NCI-H1417 treated with DMSO at 0.1 percent for 48 hours (cell line): ENCODE measurements at regions not wholly inside any gene's neighbourhood (a gene's known extent, or its start where the extent isn't known, plus 50 kb on each side); places are given as distances from the start of the nearest gene placed in this dataset.
"Not testable (repeated sequence)": the region's sequence is repeated elsewhere in the genome, so short reads cannot be mapped to it uniquely, and the experiment has no call there.

Source experiments
- DNase-seq: peaks from one replicate; lab custom pipeline; 2025; lab: John Stamatoyannopoulos, UW

DNA sequence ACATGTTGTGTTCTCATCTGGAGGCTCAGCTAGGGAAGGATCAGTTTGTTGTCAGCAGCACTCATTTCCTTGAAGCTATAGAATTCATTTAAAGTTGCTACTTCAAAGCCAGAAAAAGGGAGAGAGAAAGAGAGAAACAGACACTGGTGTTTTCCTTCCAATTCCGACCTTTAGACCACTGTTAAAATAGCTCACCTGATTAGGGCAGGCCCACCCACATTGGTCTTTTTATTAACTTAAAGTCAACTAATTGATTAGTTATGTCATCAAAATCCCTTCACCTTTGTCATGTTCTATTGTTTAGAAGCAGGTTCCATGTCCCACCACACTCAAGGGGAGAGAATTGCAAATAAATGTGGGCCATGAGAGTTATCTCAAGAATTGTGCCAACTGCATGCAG, 560.2 kb downstream of the PCDH17 start:
- no peak for DNase-seq

DNA sequence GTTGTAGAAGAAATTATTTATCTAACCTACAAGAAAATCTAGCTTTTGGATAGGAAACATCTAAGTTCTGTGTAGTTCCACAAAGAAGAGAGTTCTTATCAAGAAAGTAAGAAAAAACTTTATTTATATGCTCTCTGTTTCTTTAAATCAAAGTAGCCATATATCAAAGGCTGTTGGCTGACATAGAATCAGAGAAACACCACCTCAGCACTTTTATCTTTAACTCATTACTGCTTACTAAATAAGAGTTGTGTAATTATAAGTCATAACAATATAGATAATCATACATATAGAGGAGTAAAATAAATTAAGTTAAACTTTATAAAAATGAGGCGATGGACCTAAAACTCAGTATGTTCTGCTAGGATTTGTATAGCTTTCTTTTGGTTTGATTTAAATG, 570.6 kb downstream of the PCDH17 start:
- no peak for DNase-seq

DNA sequence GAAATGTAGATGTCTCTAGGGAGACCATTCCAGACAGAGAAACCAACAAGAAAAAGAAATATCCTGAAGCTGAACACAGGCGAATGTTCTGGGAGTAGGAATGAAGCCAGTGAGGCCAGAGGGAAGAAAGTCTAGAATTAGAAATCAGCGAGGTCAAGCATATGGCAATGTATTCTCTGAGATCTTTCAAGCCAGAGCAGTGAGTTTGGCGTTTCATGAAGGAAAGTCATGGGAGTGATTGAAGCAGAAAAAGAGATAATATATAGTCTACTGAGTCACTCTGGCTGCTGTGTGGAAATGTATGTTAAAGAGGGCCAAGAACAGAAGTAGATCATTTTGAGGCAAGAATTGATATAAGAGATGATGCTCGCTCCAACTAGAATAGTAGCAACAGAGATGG, 576.0 kb downstream of the PCDH17 start:
- no peak for DNase-seq

DNA sequence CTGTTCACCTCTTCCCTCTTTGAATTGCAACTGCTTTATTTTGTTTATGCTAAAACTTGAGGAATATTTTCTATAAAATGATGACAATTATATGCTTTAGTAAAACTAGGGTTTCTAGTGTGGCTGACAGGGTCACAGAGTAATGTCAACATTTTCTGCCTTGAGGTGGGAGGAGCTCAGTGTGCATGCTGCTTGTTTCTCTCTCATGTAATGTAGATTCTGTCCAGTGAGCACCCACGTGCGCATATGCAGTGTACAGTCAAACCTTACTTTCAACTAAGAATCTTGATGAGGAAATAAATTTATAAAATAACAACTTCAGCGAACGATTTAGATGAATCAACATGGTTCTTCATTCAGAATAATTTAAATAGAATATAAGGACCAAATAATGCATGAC, 603.9 kb downstream of the PCDH17 start:
- DNase-seq = no peak

DNA sequence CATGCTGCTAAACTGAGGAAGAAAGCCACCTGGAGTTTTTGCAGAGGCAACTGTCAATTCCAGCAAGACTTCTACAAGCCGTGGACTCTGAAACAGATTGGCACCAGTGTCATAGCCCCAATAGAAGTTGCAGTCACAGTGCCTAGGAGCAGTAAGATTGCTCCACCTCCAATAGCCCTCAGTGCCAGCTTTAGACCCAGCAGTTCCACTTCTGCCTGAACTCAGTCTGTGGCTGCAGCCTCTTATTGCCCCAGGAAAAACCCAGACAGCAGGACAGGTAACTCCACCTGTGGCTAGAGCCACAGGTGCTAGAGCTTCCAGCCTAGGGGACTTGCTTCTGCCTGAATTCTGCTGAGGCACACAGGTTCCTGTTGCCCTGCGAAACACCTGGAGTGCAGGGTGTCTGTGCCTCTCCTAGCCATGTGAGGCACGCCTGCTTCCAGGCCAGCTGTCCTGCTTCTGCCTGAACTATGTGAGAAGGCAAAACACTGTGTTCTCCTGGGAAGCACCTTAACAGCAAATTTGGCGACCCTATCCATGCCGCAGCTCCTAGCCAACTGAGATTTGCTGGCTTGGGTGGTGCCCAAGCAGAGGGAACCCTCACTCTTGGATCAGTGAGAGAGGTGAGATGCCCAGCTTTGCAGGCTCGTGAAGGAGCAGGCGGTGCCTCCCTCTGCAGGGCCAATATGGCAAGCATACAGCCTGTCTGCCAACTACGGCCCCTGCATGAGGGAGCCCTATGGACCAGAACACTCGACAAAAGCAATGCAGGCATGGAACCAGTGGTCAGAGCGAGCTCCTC, 607.6 kb downstream of the PCDH17 start:
- no peak for DNase-seq

DNA sequence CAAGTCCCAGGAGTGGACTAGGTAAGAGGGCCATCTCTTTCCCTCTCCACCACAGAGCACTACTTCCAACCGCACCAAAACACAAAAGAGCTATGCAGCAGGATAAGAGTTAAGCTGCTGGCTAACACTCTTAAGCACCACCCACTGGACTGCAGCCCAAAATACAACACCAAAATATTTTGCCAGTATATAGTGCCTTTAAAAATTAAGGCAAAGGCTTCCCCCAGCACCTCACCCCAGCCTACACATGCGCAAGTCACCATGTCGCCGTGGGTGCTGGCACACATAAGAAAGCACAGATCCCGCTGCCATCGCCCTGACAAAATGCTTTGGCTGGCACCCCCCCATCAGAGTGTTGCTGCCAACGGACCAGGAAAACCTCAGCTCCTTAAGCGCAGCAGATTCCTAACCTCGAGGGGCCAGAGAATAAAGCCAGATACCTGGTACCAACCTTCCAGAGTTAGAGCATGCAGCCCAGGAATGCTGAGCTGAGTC, 608.3 kb downstream of the PCDH17 start:
- no peak for DNase-seq

DNA sequence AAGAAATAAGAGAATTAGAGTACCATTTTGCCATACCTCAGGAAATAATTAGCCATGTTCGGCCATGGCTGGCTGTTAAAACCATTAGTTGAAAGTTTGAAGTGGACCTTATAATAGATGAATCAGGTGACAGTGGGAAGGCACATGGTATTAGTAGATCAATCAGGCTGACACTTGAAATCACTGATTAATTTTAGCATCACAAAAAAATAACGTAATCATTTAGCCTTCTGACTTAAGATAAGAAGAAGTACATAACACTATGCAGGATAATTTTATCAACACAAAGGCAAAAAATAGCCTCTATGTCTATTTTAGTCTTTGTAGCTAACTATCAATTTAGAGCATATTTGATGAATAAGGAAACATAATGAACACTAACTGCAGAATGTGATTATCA, 615.5 kb downstream of the PCDH17 start:
- DNase-seq = no peak

DNA sequence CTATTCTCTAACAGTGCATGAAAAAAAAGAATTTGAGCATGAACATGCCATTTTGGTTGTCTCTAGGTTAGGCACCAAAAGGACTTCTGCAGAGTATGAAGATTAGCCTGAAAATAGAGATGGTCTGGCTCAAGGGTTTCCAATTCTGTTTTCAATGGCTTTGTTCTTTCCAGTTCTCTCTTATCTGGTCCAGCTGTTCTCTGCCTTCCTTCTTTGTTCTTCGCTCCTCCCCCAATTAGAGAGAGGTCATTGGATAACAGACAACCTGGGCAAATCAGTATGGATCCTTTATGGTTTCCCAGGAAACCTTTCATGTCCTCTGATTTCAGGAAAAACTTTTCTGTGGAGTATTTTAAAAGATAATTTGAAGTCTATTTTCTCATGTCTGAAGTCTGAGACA, 623.4 kb downstream of the PCDH17 start:
- DNase-seq = no peak

DNA sequence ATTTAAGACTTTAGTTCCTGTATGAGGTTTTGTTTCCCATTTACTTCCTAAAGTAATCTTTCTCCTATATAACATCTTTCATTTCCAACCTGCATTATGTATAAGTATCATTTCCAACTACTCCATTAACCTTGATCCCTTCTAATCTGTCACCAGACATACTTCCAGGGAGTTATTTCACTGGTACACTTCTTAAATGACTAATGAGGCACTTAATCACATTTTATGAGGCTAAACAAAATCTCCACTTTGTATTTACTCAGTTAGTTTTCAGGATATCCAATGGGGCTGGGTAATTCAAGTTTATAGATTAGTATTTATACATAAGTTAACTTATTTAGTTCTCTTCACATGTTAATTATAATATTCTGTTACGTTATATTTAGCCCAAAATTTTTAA, 634.7 kb downstream of the PCDH17 start:
- DNase-seq = no peak

DNA sequence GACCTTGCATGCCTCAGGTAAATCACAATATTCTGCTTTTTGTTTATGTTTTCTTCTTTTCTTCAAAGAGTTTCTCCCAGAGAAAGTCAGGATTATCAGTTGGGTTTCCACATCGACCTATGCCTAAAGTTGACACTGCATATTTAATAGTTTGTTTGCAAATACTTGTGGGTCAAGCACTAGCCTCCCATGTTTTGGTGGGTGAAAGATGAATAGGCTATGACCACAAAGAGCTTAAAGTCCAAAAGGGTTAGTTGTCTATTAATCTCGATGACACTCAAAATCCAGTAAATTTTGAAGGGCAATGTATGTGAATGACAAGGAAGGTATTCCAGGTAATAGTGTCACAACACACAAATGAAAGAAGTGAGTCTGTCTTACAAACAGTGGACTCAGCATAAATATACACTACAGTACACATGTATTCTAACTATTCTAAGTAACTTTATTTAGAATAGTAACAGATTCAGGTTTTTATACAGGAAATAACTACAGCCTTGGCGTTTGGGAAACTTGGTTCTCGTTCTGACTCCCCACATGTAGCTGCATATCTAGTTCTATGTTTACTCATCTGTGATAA, 667.1 kb downstream of the PCDH17 start:
- no peak for DNase-seq

DNA sequence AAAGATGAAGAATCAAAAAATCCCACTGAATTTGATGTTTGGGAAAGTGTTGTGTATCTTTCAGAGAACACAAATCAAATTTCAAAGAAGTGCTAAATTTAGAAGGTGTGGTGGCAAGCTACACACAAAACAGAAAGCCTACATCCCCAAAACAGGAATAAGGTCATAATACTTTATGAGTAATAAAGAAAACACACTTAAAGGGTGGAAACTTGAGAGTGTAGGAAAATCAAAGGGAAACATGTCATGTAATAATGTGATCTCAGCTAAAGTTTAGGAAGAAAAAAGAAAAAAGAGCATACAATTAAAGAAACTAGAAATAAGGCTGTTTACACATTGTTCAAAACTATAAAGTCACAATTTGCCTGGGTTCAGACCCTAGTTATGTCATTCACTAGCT, 668.7 kb downstream of the PCDH17 start:
- DNase-seq = no peak

DNA sequence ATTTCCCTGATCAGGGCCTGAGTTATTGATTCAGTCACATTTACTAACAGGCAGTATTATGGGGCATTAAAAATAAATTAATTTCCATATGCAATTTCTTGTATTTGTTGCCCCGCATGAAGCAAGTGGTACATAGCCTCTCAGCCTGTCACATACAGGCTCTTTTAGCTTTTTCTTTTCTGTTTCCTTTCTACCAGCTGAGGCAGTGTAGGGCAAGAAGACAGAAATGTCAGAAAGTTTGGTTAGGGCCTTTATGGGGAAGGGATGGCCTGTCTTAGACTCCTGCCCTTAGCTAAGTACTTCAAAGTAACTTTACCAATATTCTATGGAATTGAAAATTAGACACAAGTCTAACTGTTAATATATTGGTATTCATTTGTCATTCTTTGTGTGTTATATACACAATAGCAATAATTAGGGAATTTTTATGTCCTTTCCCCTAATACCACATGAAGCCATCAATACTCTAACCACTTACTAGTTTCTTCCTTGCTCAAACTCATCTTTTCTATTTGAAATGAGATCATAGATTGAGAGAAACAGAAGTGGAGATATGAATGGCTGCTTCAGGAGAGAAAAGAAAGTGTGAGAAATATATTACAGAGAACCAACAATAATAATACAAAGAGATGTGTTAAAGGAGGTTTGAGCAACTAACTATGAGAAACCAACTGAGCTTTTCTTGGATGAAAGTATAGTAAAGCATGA, 669.6 kb downstream of the PCDH17 start:
- DNase-seq = no peak

DNA sequence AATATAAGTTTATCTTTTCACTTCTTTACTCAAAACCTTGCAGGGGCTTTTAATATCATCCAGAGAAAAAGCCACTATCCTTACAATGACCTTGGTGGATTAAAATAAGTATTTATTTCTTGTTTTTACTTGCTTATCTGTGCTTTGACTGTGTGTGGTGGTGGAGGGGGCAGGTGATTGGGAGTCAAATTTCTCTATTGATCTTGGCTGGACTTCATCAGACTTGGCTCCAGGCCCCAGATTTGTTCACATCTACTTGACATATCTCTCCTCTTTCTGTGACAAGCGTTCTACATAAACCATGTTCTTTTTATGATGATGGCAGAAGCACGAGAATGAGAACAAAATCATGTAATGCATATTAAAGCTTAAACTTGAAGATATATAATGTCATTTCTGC, 670.8 kb downstream of the PCDH17 start:
- DNase-seq = no peak

DNA sequence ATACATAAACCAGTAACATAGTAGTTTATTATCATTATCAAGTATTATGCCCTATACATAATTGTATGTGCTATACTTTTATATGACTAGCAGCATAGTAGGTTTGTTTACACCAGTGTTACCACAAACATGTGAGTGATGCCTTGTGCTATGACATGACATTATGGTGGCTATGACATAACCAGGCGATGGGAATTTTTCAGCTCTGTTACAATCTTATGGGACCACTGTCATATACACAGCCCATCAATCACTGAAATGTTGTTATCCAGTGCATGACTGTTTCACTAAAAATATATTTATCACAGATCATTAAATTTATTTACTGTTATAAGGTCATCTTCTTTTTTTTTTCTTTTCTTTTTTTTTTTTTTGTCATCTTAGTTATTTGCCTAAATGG, 674.5 kb downstream of the PCDH17 start:
- DNase-seq = no peak

DNA sequence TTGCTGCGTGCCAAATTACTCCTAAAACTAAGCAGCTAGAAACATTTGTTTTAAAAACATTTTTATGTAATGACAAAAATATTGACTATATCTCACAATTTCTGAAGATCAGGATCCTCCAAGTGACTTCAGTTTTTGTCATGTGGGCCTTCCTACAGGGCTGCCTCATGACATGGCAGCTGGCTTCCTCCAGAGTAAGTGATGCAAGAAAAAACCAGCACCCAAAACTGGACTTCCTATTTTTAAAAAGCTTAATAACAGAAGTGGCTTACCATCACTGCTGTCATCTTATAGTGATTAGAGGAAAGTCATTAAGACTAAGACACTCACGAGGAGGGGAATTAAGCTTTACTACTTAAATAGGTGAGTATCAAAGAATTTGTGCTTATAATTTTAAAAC, 681.7 kb downstream of the PCDH17 start:
- DNase-seq = no peak

DNA sequence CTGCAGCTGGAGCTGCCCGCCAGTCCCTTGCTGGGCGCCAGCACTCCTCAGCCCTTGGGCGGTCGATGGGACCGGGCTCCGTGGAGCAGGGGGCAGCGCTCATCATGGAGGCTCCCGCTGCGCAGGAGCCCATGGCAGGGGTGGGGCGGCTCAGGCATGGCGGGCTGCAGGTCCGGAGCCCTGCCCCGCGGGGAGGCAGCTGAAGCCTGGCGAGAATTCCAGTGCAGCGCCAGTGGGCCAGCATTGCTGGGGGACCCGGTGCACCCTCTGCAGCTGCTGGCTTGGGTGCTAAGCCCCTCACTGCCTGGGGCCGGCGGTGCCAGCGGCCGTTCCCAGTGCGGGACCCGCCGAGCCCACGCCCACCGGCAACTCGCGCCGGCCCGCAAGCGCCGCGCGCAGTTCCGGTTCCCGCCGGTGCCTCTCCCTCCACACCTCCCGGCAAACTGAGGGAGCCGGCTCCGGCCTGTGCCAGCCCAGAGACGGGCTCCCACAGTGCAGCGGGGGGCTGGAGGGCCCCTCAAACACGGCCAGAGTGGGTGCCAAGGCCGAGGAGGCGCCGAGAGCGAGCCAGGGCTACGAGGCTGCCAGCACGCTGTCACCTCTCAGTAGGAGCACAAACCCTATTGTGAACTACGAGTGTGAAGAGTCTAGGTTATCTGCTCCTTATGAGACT, 687.1 kb downstream of the PCDH17 start:
- DNase-seq = no peak

DNA sequence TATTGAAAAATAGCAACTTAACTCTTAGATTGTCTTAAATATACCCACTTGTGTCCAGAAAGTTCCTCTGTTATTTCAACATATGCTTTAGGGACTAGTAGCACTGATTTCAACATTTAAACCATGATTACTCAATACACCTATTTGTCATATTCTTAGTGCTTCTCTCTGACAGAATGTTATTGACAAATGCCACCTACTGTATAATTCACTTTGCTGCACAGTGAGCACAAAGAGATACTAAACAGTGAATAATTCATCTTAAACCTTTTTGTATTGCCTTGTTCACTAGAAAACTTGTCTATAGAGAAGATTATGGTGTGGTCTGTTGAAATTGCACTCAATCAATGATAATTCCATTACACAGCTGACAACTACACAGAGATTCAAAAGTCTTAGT, 692.6 kb downstream of the PCDH17 start:
- no peak for DNase-seq

DNA sequence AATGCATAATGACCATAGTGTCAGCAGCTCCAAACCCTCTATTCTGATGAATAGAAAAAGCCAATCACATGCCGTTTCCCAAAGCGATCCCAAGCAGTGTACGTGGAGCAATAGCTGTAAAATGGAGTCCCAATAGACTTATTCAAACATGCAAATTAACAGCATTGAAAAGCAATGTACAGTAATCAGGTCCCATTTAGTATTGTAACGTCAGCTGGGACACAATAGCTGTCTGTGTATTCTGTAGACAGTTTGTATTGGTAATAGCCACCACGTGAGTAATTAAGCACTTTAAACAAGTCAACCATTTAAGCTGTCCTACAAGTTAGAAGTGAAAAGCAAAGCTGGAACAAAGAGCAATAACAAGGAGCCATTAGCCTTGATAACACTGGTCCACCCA, 698.2 kb downstream of the PCDH17 start:
- DNase-seq = peak; percentile 58

DNA sequence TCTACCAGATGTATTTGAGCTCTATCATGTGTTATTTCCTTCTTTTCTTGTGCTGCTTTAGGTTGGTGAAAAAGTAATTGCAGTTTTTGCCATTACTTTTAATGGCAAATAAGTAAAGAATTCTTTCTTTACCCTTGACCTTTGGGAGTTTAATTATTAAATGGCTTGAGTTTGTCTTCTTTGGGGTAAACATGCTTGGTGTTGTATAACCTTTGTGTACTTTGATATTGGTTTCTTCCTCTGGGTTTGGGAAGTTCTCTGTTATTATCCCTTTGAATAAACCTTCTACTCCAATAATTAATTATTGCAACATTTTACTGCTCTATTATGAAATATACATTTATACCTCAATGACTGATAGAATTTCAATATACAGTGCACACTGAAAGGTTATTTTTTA, 709.4 kb downstream of the PCDH17 start:
- DNase-seq = no peak

DNA sequence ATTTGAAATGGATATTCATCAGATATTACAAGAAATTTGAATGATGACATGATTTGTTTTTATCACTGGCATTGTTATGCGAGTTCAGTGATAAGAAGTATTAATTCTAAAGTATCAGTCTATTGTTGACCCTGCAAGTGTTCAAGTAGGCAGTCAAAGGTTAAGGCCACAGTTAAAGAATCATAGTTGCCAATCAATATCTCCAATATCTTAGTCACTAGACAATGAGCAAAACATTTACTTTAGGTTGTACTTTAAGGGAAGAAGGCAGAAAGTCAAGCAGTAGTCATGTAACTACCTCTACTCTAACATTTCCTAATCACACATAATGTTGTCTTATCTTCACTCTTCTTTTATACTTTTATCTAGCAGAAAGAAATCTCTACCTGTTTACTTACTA, 709.8 kb downstream of the PCDH17 start:
- DNase-seq = no peak

DNA sequence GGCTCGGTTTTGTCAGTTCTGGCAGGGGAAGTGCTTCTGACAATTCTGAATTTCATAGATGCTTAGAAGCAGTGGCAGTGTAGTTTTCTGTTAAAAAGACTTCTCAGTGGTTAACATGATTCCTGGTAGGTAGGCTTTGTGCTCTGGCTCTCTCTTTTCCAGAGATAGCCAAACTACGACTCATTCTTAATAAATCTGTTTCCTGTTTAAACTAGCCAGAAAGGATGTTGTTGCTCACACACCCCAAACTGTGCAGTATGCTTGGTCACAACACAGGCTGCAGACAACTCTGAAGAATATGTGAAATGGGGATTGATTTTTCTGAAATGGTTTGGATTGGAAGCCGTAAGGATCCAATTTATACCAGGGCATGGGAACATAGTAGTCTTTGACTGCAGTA, 711.5 kb downstream of the PCDH17 start:
- DNase-seq = no peak

DNA sequence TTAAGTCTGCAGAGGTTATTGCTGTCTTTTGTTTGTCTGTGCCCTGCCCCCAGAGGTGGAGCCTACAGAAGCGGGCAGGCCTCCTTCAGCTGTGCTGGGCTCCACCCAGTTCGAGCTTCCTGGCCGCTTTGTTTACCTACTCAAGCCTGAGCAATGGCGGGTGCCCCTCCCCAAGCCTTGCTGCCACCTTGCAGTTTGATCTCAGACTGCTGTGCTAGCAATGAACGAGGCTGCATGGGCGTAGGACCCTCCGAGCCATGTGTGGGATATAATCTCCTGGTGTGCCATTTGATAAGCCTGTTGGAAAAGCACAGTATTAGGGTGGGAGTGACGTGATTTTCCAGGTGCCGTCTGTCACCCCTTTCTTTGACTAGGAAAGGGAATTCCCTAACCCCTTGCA, 720.6 kb downstream of the PCDH17 start:
- not testable (repeated sequence) for DNase-seq

DNA sequence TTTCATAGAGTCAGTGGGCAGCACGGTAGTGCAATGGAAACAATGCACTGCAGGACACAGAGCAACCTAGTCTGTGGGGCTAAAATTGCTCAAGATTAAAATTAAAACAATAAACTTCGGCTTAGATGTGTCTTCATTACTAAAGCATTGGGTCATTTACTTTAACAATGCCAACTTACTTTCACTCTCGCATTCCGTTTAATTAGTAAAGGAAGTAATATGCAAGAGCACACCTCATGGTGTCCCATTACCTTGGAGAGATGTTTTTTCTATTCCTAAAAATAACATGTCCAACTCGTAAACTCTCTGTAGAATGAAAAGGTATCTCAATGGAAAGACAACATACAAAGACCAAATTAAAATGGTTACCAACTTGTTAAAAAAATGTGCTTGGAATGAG, 738.4 kb downstream of the PCDH17 start:
- DNase-seq = no peak
